Fibroblast of mammary gland (primary cell): ENCODE measurements at regions not wholly inside any gene's neighbourhood (a gene's known extent, or its start where the extent isn't known, plus 50 kb on each side); places are given as distances from the start of the nearest gene placed in this dataset.
A peak's percentile ranks its signal among the peaks of the same experiment; 100 is the strongest.

Experiments
- DNase-seq: peaks from one replicate; pipeline ENCODE4 v3.0.0-alpha.2; 2010; ENCODE audit warnings: low read depth
- H3K4me3 ChIP-seq: 2 replicates; pipeline ENCODE4 v1.5.1; 2011; ENCODE audit warnings: low read depth, mild to moderate bottlenecking, low read length, moderate library complexity; ENCODE audit not compliant: control insufficient read depth
- CTCF ChIP-seq: conservative IDR thresholded peaks from 2 replicates; pipeline ENCODE4 v1.5.1; 2011; ENCODE audit warnings: low read depth, low read length, inconsistent platforms; ENCODE audit not compliant: control insufficient read depth, insufficient read depth

- H3K4me3 ChIP-seq = no peak overlapping the region
- DNase-seq = peak; percentile 48
- TF ChIP-seq CTCF = no peak
Measured at GRCh38 chr2:120802158-120802557, 66.5 kb downstream of the GLI2 start.

- H3K4me3 ChIP-seq = no peak overlapping the region
- TF ChIP-seq CTCF = no peak
- no peak for DNase-seq
Measured at GRCh38 chr2:120802867-120803484, 67.3 kb downstream of the GLI2 start.

GRCh38 chr2:120803764-120804335 lies 68.2 kb downstream of the GLI2 start:
- no peak overlapping the region for H3K4me3 ChIP-seq
- no peak for DNase-seq
- TF ChIP-seq CTCF = no peak

- no peak overlapping the region for H3K4me3 ChIP-seq
- DNase-seq = no peak
- TF ChIP-seq CTCF = no peak
Measured at GRCh38 chr2:120804459-120804858, 68.8 kb downstream of the GLI2 start.

GRCh38 chr2:120805011-120805410 lies 69.3 kb downstream of the GLI2 start:
- H3K4me3 ChIP-seq = no peak overlapping the region
- DNase-seq = no peak
- TF ChIP-seq CTCF = no peak

GRCh38 chr2:120805602-120806001 lies 69.9 kb downstream of the GLI2 start:
- TF ChIP-seq CTCF = no peak
- H3K4me3 ChIP-seq = no peak overlapping the region
- no peak for DNase-seq

GRCh38 chr2:120807751-120808150 lies 72.1 kb downstream of the GLI2 start:
- no peak for TF ChIP-seq CTCF
- H3K4me3 ChIP-seq = no peak overlapping the region
- no peak for DNase-seq
